Embryonic facial prominence (tissue), 1 donor: ENCODE measurements at regions not wholly inside any gene's neighbourhood (a gene's known extent, or its start where the extent isn't known, plus 50 kb on each side); places are given as distances from the start of the nearest gene placed in this dataset.
"Not testable (repeated sequence)": the region's sequence is repeated elsewhere in the genome, so short reads cannot be mapped to it uniquely, and the experiment has no call there.

Experiments
- DNase-seq: peaks from one replicate; pipeline ENCODE4 v3.0.0-alpha.2; 2016; ENCODE audit errors: extremely low spot score

DNA sequence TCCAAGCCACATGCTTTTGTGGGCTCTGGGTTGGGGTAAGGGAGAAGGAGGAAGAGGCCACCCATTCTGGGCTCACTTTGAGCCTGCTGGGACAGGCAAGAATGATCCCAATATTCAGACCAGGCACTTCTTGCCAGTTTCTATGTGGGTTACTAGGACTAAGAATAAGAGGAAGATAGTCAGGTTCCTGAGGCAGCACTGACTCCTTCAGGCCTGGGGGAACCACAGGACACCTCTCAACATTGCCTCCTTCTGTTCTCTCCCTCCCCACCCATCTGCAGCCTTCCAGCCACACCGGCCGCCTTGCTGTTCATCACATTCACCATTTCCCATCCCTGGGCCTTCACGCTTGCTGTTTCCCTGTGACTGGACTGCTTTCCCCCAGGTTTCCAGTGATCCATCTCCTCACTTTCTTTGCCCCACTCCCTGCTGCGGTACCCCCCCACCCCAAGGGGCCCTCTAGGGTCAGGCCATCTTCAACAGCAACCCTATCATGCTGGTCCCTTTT is 69.2 kb upstream of the SIRPA start:
- DNase-seq: no peak

DNA sequence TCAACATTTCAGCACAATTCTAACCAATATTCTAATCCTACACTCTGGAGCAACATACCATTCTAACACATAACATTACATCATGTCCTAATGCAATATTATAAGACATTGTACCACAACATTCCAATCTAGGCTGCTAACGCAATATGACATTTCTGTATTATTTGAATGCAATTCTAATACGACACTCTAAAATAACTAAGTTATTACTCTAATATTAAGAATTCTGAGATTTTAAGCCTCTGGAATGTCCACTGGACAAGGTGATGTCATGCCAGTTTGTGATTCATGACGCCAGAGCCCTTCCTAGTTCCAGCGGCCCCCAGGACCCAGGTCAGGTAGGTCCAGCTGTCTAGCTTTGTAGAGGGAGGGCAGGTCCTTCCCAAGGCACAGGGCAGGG is 69.7 kb upstream of the SIRPA start:
- no peak for DNase-seq

DNA sequence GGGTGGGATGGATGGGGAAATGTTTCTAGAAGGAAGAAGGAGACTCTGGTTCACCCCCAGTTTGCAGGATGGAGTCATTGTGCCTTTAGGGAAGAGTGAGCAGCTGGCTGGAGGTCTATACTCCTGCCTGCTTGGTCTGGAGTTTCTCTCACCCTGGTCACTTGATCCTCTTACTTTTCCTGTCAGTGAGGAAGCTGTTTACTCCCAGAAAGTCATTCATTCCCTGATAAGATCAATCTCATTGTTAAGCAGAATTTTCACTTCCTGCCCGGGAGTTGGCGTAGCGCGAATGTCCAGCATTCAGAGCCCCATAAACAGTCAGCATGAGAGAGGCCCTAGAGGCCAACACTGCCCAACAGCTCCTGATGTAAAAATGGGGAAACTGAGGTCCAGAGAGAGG is 70.4 kb upstream of the SIRPA start:
- DNase-seq: no peak

DNA sequence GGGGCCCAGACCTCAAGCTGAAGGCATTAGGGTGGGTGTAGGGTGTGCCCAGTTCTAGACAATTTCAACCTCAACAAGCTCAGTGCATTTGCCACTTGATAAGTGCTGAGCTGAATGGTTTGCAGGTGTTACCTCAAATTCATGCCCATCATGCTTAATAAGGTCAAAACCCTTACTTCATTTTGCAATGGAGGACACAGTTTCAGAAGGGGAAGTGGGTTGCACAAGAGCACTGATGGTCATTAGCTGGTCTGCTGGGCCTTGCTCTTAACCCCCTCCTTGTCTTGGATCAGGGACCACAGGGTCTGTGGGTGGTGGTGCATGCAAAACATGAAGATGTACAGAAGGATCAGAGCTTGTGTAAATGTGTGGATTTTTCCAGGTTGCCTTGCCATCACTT is 71.0 kb upstream of the SIRPA start:
- DNase-seq: no peak

DNA sequence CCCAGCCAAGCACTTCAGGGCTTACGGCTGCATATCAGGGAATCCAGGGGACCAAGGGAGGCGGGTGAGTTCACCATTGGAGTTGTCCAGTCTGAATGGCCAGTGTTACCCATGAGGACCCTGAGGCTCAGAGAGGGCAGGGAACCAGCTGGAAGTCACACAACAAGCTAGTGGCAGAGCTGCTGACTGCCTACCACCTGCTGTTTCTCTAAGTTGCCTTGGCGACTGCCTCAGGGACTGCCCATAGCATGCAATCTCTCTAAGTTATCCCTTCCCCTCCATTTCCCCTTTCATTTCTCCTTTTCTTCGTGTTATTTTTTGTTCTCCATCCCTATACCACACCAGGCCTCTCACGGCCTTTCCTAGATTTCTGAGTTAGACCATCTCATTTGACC is 71.8 kb upstream of the SIRPA start:
- no peak for DNase-seq

DNA sequence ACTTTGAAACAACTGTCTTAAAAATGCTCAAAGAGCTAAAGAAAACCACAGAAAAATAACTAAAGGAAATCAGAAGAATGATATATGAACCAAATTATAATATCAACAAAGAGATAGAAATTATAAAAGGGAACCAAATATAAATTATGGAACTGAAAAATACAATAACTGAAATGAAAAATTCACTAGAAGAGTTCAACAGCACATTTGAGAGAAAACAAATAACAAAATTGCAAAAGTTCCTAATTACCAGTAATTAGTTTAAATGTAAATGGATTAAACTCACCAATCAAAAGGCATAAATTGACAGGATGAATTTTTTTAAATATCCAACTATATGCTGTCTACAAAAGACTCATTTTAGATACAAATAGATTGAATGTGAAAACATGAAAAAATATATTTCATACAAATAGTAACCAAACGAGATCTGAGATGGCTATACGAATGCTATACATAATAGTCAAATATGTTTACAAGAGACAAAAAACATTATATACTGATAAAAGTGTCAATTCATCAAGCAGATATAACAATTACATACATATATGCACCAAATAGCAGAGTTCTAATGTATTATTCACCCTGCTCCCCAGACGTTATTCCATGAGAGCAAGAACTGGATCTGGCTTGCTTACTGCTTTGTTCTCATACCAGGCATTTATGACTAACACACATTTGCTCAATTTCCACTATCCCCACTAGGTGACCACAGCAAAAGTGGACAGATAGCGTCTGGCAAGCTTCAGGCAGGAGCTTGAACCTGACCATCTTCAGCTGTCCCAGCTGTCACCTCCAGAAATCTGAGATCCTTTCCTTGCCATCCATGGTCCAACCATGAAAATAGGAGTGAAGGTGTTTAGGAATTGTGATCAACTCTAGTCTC is 72.4 kb upstream of the SIRPA start:
- no peak for DNase-seq

DNA sequence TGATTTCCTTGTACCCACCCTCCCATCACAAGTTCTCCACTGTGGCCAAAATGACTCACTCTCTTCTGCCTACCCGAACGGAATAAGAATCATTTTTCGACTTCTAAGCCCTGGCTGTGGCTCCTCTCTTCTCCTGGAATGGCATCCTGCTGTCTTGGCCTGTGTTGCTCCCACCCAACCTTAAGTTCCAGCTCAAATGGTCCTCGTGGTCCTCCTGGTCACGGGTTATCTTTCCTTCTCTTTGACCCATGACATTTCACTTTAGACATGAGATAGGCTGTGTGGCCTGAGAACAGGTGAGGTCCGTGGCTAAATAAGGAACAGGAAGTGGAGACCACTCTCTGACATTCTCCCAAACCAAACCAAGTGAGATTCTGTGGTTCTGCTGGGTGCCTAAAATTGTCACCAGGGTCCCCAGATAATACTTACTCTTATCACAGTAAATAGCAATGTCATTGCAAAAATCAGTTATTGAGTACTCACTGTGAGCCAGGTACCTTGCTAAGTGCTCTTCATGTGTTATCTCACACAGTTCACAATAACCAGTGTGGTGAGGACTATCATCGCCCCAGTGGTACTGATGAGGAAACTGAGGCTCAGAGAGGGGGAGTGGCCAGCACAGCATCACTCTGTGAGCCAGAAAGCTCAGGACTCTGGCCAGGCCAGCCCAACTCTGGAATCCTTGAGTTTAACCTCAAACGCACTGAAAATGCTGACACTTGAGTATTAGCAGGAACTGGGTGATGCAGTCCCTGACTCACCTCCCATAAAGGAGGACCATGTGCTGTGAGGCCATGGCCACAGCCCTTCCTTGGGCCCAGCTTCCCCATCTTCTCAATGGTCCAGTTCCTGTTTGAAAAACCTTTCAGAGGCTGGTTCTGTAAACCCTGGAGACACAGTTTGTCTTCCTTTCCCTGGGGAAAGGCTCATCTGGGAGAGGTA is 74.8 kb upstream of the SIRPA start:
- no peak for DNase-seq

DNA sequence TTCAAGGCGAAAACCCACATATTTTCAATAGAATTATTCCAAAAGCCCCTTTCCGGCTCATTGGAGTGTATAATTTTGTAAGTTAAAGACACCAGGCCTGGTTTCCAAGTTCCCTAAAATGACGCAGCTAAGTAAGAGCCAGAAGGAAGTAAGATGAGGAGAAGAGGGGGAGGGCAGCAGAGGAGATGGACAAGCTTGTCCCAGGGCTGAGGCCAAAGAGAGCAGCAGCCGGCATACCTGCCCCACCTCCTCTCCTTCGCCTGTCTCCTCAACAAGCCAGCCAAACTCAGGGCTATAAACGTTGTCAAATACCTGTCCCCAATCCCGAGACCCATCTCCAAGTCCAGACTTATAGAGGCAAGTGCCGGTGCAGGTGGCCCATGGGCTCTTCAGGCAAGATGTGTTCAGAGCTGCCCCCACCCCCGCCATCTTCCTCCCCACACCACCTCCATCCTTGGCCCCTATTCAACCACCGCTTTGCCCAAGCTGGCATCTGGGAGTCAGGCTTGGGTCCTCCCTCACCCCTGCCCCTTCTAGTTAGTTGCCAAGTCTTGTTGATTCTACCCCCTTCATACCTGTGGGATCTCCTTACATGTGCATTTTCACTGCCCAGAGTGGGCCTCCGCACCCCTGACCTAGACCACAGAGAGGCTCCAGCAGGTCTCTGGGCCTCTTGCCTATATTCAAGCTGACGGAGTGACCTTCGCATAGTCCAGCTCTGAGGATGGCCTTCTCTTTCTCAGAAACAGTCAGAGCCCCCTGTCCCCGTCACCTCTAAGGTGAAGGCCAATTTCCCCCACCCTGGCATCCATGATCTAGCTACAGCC is 75.7 kb upstream of the SIRPA start:
- no peak for DNase-seq

DNA sequence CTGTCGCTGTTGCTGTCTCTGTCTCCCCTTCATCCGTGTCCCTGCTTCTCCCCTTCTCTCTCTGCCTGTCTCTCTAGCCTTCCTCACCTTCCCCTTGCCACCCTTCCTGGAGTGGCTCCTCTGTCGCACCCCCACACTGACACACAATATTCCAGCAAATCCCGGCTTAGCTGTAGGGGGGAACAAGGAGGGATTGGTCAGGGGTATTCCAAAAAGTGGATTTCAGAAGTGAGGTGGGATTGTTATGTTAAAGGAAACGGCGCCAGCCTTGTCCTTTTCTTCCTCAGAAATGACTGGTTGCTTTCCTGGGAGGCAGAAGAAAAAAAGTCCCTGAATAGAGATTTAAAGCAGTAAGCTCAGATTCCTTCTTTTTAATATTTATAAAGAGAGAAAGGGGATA is 76.3 kb upstream of the SIRPA start:
- no peak for DNase-seq

DNA sequence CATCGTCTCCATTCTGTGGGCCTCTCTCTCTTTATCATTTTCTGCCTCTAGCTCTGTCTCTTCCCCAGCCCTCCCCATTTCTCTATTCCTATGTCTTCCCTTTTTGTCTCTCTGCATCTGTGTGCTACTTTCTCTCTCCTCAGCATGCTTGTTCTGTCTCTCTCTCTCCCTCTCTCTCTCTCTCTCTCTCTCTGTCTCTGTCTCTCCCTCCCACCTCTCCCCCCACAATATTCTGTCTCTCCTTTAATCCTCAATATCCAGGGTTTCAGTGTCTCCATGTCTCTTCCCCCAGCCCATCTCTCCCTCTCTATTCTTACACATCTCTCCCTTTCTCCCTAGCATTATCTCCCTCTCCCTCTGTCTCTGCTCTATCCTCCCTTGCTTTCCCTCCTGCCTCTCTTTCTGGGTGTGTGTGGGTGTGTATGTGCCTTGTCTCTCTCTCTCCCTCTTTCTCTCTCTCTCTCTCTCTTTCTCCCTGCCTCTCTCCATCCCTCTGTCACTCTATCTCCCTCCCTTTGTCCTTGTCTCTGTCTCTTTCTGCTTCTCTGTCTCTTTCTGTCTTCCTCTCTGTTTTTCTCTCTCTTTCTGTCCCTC is 76.9 kb upstream of the SIRPA start:
- DNase-seq: no peak

DNA sequence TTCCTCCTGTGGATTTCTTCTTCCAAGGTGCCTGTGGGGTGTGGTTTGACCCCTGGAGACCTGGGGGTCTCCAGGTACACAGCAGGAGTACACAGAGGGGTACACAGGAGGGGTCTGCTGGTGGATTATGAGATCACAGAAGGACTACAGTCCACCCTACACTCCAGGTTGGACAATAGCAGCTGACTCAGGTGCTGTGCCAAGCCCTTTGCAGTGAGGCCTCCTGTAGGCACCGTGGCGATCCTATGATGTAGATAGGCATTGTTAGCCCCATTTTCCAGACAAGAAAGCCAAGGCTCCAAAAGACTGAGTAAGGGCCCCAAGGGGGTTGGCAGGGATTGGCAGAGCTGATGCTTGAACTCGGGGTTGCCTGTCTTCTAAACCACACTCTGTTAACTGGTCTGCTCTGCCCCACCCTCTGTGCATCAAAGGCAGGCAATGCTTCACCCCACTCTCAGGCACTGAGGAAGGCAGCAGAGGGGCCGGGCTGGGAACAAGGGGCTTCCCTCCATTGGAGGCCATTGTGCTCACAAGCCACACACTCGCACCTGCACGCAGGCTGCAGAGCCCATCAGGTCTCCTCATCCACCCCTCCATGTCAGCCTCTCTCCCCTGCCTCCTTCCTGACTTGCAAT is 77.5 kb upstream of the SIRPA start:
- no peak for DNase-seq

DNA sequence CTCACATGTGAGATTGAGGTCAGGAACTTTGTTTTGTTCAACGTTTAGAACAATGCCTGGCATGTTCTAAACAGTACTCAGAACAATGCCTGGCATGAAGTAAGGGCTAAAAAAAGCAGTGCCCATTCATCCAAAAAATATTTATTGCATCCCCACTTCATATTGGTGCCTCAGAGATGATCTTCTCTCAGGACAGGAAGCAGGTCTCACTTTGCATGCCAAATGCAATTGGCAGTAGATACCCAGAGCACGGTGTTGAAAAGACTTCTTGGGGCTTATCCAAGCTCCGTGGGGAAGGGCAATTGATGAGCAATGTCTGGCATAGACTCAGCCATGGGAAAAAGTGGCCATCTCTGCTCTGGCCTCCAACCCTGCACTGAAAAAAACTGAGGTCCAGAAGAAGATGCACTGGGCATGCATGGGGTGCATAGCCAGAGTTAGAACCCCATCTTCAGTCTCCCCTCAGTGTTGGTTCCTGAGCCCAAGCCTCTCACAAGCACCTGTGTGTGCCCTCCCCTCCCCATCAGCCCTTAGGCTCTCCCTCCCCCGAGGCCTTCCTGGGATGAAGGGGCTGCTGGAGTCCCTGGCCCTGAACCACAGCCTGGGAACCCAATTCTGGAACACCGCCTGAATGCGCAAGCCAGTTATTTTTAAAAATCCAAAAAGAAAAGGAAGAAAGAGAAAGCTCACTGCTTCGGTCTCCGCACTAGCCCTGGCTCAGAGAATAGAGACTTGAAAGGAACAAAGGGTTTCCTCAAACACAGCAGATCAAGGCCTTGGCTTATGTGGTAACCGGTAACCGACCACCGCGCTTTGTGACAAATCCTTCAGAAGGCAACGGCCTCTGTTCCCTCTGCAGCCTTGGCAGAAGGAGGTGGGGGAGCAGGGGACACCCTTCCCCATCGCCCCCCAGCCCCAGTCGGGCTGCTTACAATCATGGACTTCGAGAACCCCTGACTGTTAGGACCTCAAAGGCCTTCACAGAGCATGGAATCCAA is 78.5 kb upstream of the SIRPA start:
- no peak for DNase-seq

DNA sequence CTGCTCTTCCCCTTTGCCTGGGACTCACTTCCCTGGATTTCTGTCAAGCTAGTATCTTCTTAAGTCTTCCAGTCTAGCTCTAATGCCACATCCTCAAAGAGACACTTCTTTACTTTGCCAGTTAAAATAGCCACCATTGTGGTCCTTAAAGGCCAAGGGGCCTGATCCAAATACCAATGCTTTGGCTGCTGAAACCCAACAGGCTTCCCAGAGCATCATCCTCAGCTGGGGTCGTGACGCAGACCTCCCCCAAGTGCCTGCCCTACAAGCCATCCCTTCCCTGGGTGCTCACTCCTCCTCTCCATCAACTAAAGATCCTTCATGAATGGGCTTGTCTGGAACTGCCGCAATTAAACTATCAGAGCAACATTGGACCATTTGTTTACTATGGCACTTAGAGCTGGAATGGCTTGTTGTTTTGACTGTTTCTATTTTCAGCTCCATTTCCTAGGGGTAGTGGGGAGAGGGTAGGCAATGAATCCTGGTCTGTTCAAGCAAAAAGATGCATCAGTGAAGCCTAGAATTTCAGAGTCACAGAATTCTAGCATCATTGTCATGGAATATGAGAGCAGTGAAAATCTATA is 79.6 kb upstream of the SIRPA start:
- DNase-seq: no peak

DNA sequence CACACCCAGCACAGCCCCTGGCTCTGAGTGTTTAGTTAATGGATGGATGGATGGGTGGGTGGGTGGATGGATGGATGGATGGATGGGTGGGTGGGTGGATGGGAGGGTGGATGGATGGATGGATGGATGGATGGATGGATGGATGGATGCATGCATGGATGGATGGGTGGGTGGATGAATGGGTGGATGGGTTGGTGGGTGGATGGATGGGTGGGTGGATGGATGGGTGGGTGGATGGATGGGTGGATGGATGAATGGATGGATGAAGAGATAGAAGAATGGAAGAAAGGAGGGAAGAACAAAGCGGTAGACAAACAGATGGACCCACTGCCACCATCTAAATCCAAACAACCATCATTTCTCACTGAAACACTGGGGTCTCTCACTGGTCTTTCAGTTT is 80.3 kb upstream of the SIRPA start:
- not testable (repeated sequence) for DNase-seq

DNA sequence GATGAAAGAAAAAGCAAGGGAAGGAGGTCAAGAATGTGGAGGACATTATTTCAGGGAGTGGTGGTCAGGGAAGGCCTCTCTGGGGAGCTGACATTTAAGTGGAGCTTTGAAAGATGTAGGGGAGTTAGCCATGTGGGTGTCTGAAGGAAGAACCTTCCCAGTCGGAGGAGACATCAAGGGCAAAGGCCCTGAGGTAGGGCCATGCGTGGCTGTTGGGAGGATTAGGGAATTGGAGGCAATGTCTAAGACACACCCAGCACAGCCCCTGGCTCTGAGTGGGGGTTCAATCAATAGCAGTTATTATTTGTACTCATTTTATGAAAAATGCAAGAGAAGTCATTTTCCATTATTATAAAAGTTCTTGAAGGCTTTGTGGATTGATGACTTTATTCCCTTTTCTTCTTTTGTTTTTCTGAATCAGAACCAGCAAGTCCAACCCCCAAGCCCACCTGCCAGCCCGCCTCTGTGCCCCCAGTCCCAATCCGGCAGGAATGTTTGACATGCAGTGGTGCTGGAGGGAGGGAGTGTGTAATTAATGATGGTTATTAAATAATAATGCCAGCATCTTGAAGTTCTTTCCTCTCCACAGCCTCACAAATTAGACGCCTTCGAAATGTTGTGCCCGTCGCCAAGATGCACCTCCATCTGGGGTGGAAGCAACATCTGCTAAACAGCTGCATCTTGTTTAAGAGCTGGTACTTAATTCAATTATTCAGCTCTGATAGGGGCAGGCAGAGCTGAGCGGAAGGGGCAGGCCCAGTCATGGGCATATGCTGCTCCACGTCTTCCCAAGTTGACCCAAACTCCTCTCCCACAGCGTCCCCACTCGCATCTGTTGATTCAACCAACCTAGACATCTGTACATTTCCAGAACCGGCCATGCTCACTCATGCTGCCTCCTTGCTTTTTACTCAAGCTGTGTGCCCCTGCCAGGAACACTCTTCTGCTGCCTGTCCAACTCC is 81.3 kb upstream of the SIRPA start:
- DNase-seq: no peak

DNA sequence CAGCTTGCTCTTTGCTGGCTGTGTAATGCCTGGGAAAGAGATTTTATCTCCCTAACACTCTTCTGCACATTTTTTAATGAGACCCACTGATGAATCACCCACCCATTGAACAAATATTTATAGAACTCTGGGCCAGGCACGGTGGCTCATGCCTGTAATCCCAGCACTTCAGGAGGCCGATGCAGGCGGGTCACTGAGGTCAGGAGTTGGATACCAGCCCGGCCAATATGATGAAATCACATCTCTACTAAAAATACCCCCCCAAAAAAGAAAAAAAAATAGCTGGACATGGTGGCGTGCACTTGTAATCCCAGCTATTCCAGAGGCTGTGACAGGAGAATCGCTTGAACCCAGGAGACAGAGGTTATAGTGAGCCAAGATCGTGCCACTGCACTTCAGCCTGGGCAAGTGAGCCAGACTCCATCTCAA is 82.1 kb upstream of the SIRPA start:
- DNase-seq: no peak

DNA sequence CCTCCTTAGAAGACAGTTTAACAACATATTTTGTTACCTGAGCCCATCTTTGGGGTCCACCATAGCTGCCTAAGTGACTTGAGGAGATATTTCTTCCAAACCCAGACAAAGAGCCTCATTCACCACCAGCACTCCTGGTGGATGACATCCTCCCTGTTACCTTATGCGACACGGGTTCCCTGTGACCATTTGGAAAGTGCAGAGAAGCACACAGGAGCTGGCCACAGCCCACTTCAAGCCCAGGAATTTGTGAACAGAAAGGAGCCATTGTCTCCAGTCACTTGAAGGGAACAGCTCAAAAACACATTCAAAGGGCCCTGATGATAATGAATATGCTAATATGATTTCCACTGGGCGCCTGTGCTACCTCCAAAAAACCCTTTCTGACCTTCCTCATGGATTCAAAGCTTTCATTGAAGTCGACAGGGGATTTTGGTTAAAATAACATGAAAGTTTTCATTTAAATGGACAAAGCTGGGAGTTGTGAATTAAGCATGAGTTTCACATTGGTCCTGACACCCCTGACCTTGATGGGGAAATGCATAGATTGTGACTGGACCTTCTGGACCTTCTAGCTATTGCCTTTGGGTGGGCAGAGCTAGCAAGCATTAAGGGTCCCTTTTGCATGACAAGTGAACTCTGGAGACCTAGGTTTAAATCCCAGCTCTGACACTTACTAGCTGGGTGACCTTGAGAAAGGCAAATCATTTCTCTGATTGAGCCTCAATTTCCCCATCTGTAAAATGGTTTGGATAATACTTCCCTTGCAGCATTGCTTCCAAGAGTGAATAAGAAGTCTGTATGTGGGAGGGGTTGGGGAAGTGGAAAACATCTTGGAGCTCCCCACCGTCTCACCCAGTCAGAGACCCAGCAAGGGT is 83.3 kb upstream of the SIRPA start:
- DNase-seq: no peak
